ENCODE measurements at regions not wholly inside any gene's neighbourhood (a gene's known extent, or its start where the extent isn't known, plus 50 kb on each side); places are given as distances from the start of the nearest gene placed in this dataset.
"Not testable (repeated sequence)": the region's sequence is repeated elsewhere in the genome, so short reads cannot be mapped to it uniquely, and the experiment has no call there.

DNA sequence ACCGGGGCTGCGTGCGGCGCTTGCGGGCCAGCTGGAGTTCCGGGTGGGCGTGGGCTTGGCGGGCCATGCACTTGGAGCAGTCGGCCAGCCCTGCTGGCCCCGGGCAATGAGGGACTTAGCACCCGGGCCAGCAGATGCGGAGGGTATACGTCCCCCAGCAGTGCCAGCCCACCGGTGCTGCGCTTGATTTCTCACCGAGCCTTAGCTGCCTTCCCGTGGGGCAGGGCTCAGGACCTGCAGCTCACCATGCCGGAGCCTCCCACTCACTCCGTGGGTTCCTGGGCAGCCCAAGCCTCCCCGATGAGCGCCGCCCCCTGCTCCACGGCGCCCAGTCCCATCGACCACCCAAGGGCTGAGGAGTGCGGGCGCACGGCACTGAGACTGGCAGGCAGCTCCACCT, 51.4 kb upstream of the INPP4B start:
- not testable (repeated sequence) for H3K4me3 ChIP-seq (replicated peaks; ENCODE audit: low read depth, low read length); H3K36me3 ChIP-seq (ENCODE audit: control insufficient read depth, insufficient read depth, low read length); DNase-seq (ENCODE audit: extremely low read depth, insufficient read length); H3K27me3 ChIP-seq (replicated peaks; ENCODE audit: control insufficient read depth, insufficient read depth, low read length)

DNA sequence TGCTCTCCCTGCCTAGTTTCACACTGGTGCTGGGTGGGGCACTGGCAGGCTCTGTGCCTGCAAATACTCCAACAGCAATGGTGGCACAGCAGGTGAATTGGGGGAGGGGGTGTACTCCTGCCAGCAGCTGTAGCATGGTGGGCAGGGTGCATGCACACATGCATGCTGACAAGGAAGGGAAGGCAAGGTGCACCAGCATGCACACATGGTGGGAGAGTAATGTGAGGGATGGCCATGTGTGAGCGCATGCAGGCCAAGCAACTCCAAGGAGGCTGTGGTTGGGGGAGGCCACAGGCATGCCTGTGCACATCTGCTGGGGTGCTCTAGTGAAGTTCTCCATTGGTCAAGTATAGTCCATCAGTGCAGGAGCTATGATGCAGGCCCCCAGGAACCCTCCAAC, 54.5 kb upstream of the INPP4B start:
- no peaks in the 10 kb centered on the region for H3K36me3 ChIP-seq (ENCODE audit: control insufficient read depth, insufficient read depth, low read length)
- no peak for DNase-seq (ENCODE audit: extremely low read depth, insufficient read length)
- H3K4me3 ChIP-seq (replicated peaks; ENCODE audit: low read depth, low read length): no peak overlapping the region
- TF ChIP-seq, protein P1, sequence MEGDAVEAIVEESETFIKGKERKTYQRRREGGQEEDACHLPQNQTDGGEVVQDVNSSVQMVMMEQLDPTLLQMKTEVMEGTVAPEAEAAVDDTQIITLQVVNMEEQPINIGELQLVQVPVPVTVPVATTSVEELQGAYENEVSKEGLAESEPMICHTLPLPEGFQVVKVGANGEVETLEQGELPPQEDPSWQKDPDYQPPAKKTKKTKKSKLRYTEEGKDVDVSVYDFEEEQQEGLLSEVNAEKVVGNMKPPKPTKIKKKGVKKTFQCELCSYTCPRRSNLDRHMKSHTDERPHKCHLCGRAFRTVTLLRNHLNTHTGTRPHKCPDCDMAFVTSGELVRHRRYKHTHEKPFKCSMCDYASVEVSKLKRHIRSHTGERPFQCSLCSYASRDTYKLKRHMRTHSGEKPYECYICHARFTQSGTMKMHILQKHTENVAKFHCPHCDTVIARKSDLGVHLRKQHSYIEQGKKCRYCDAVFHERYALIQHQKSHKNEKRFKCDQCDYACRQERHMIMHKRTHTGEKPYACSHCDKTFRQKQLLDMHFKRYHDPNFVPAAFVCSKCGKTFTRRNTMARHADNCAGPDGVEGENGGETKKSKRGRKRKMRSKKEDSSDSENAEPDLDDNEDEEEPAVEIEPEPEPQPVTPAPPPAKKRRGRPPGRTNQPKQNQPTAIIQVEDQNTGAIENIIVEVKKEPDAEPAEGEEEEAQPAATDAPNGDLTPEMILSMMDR (IDR thresholded peaks at IDR 0.05; ENCODE audit: insufficient read depth, low read length, poor library complexity, severe bottlenecking): no peak
- no peaks in the 10 kb centered on the region for H3K27me3 ChIP-seq (replicated peaks; ENCODE audit: control insufficient read depth, insufficient read depth, low read length)

DNA sequence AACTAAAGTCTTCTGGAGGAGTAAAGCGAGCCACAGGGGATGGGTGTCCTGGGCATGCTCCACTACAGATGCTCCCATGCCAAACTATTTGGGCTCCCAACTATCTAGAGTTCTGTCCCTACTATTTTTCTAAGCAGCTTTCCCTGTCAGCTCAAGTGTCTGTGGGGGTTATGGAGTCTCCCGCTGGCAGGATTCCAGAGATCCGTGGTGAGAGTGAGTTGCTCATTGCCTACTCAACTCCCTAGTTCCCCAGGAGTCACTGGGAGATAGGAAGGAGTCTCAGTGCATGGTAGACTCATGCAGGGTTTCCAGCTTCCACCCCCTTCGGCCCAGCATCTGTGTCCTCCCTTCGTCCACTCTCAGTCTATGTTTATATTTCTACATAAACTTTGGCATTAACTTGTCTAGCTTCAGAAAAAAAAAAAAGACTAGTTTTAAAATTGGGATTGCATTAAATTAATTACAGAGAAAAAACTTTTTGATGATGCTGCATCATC, 55.1 kb upstream of the INPP4B start:
- H3K36me3 ChIP-seq (ENCODE audit: control insufficient read depth, insufficient read depth, low read length): no peaks in the 10 kb centered on the region
- no peak overlapping the region for H3K4me3 ChIP-seq (replicated peaks; ENCODE audit: low read depth, low read length)
- no peaks in the 10 kb centered on the region for H3K27me3 ChIP-seq (replicated peaks; ENCODE audit: control insufficient read depth, insufficient read depth, low read length)
- no peak for DNase-seq (ENCODE audit: extremely low read depth, insufficient read length)
- TF ChIP-seq, protein P1 (IDR thresholded peaks at IDR 0.05; ENCODE audit: insufficient read depth, low read length, poor library complexity, severe bottlenecking): no peak

DNA sequence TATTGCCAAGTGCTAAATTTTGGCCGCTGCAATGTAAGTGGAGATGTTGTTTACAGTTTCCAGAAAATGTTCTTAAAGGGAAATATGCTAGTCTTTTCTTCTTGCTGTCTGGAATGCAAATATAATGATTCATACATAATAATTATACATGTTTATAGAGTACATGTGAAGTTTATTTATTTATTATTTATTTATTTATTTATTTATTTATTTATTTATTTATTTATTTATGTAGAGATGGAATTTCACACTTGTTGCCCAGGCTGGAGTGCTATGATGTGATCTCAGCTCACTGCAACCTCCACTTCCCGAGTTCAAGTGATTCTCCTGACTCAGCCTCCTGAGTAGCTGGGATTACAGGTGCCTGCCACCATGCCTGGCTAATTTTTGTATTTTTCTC, 57.5 kb upstream of the INPP4B start:
- H3K4me3 ChIP-seq (replicated peaks; ENCODE audit: low read depth, low read length); DNase-seq (ENCODE audit: extremely low read depth, insufficient read length); H3K36me3 ChIP-seq (ENCODE audit: control insufficient read depth, insufficient read depth, low read length); H3K27me3 ChIP-seq (replicated peaks; ENCODE audit: control insufficient read depth, insufficient read depth, low read length): not testable (repeated sequence)

DNA sequence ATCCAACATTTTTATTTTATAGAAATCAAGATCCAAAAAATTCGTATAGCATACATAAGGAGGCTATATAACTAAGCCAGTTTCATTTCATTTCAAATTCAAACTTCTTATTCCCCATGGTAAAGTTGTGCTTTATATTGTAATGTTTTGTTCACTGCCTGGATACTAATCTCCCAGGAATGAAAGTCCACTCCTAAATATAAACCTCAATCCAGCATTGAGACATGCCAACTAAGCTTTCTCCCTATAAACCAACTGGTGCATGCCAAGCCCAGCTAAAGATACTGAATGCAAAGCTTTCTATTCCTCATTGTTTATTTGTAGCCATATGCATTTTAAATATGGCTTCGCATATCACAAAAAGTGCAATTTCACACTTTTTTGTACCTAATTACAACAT, 63.8 kb upstream of the INPP4B start:
- TF ChIP-seq, protein P1 (IDR thresholded peaks at IDR 0.05; ENCODE audit: insufficient read depth, low read length, poor library complexity, severe bottlenecking): no peak
- Histone ChIP-seq H3K36me3 (ENCODE audit: control insufficient read depth, insufficient read depth, low read length) (no peaks in the 10 kb centered on the region), H3K4me3 (replicated peaks; ENCODE audit: low read depth, low read length) (no peak overlapping the region), H3K27me3 (replicated peaks; ENCODE audit: control insufficient read depth, insufficient read depth, low read length) (no peaks in the 10 kb centered on the region)
- DNase-seq (ENCODE audit: extremely low read depth, insufficient read length): no peak

DNA sequence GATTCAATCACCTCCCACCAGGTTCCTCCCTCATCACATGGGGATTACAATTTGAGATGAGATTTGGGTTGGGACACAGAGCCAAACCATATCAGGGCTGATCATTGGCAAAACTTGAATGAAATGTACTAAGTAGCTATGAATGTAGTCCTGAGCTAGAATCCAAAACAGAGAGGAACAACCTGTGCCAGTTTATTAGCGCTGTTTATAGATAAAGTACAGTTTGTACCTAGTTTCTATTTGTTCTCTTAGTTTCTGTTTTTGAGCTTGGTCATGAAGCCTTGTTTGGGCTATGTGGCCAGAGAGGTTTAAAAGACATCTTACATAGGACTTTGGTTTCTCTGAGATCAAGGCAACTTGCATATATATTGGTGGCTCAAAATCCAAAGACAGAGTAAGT, 66.9 kb upstream of the INPP4B start:
- H3K27me3 ChIP-seq (replicated peaks; ENCODE audit: control insufficient read depth, insufficient read depth, low read length): no peaks in the 10 kb centered on the region
- no peaks in the 10 kb centered on the region for H3K36me3 ChIP-seq (ENCODE audit: control insufficient read depth, insufficient read depth, low read length)
- DNase-seq (ENCODE audit: extremely low read depth, insufficient read length): no peak
- no peak overlapping the region for H3K4me3 ChIP-seq (replicated peaks; ENCODE audit: low read depth, low read length)
- TF ChIP-seq, protein P1 (IDR thresholded peaks at IDR 0.05; ENCODE audit: insufficient read depth, low read length, poor library complexity, severe bottlenecking): no peak

DNA sequence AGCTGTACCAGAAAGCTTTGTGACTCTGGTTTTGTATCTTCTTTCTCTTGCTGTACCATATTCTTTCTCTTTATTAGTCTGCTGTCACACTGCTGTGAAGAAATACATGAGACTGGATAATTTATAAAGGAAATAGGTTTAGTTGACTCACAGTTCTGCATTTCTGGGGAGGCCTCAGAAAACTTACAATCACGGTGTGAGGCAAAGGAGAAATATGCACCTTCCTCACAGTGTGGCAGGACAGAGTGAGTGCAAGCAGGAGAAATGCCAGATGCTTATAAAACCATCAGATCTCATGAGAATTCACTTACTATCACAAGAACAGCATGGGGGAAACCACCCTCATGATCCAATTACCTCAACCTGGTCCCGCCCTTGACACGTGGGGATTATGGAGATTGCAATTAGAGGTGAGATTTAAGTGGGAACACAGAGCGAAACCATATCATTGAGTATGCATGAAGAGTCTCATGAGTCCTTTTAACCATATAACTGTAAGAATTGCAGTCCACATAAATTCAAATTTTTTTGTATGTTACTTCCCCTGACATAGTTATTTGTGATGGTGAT, 67.4 kb upstream of the INPP4B start:
- no peak for DNase-seq (ENCODE audit: extremely low read depth, insufficient read length)
- Histone ChIP-seq H3K36me3 (ENCODE audit: control insufficient read depth, insufficient read depth, low read length) (no peaks in the 10 kb centered on the region), H3K27me3 (replicated peaks; ENCODE audit: control insufficient read depth, insufficient read depth, low read length) (no peaks in the 10 kb centered on the region), H3K4me3 (replicated peaks; ENCODE audit: low read depth, low read length) (no peak overlapping the region)
- TF ChIP-seq, protein P1 (IDR thresholded peaks at IDR 0.05; ENCODE audit: insufficient read depth, low read length, poor library complexity, severe bottlenecking): no peak
